Activated CD4-positive, alpha-beta T cell treated with anti-CD3 and anti-CD28 coated beads, Interleukin-2, amount 50 U/mL, for 16 hours (primary cell): ENCODE measurements at regions not wholly inside any gene's neighbourhood (a gene's known extent, or its start where the extent isn't known, plus 50 kb on each side); places are given as distances from the start of the nearest gene placed in this dataset.
A peak's percentile ranks its signal among the peaks of the same experiment; 100 is the strongest.
"Not testable (repeated sequence)": the region's sequence is repeated elsewhere in the genome, so short reads cannot be mapped to it uniquely, and the experiment has no call there.

Experiments
- DNase-seq: peaks from one replicate; pipeline ENCODE4 v3.0.0-alpha.2; 2020

DNA sequence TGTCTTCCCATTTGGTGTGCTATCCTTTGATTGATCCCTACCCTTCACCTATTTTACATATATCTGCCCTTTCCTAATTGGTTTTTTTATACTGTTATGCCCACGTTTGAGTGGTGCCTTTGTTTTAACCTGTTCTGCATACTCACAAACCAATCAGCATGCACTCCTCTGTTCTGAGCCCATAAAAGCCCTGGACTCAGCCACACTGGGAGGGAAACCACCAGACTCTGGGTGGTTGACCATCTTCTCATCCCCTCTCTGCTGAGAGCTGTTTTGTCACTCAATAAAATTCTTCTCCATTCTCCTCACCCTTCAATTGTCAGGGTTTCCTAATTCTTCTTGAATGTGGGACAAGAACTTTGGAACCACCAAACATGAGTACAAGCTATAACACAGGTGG lies 989.8 kb downstream of the ADGRL2 start:
- no peak for DNase-seq

DNA sequence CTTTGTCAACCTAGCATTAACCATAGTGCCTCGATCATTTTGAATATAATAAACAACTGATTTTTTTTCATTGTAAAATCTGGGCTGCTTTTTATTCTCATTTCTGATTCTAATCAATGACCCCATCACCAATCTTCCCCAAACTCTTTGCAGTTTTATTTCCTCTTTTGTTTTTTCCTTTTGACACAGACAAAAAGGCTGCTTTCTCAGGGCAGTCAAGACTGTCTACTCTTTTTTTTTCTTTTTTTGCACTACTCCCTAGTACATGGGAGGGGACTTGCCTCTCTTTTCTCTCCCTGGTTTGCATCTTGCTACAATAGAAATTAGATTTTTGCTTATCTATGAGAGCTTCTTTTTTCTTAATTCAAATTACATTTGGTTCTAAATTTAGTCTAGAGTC lies 987.9 kb downstream of the ADGRL2 start:
- no peak for DNase-seq

DNA sequence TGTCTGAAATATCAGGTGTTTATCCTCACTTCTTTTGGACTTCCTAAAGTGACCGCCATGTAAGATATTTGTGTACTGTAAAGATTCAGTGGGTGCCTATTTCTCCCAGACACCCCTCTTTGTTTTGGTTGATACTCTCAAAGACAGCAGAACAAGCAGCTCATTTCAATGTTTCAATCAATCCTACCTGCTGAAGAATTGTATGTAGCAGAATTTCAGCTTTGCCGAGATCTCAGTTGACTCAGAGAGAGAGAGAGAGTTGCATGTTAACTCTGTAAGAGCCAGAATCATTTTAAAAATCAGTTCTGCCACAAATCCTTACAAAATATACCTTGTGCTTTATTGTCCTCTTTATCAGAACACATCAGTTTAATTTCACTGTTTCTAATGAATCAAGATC lies 987.3 kb downstream of the ADGRL2 start:
- no peak for DNase-seq

DNA sequence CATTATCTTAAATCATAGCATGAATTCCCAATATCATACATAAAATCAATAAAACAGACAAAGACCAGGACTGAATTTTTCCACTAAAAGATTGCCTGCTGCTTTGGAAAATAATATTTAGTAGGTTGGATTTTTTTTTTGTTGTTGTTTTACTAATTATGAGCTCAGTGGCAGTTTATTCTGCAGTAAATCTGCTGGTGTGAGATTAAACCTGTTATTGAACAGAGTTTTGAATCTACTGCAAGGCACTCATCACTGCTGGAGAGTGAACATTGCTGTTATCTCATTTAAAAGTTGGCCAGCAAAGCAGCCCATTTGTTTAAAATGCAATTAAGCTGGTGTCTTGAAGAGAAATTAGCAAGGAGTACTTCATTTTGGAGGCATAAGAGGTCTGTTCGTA lies 986.1 kb downstream of the ADGRL2 start:
- no peak for DNase-seq

DNA sequence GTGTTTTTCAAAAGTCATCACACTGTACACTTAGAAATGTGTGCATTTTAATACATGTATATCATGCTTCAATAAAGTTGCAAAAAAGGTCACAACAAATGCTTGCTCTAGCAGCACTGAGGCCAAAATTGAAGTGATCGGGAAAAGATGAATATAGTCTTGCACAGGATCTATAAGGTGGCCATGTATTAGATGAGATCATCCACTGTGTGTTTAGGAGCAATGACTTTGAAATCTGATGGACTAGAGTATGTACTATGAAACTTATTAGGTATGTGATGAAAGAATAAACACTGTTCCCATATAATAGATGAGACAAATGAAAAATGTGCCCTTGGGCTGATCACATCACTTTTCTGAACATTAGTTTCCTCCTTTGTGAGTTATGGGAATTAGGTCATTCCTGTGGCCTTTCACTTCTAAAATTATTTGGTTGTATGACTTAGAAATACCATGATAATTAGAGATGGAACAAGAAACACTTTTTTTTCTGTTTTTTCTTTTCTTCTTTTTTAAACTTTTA lies 984.6 kb downstream of the ADGRL2 start:
- DNase-seq, result no peak

DNA sequence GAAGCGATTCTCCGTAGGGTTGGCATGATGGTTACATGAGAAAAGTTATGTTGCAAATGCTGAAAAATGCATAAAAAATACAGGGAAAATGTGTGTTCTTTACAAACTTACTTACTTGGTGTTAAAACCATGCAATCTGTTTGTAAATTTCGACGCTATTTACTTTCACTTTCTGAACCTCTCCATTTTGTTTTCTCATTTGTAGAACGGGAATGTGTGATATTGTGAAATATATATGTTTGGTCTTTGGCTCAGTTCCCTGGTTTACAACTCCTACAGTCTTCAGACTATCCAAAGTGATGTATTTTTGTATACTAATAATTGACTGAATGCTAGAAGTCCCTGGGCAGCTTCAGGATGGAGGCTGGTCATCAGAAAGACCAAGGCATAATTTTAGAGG lies 982.3 kb downstream of the ADGRL2 start:
- no peak for DNase-seq

DNA sequence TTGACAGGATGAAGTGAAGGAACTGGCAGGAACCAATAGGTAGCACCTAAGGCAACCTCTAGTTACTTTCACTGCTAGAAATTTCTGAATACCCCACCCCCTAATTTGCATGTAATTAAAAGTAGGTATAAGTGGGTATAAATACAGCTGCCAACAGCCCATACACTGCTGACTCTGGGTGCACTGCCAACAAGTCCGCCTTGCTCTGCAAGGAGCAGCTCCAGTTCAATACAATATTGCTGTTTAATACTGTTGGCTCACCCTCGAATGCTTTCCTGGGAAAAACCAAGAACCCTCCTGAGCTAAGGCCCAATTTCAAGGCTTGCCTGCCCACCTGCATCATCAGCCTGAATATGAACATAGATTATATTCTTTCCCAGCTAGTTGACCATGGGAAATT lies 981.9 kb downstream of the ADGRL2 start:
- no peak for DNase-seq

DNA sequence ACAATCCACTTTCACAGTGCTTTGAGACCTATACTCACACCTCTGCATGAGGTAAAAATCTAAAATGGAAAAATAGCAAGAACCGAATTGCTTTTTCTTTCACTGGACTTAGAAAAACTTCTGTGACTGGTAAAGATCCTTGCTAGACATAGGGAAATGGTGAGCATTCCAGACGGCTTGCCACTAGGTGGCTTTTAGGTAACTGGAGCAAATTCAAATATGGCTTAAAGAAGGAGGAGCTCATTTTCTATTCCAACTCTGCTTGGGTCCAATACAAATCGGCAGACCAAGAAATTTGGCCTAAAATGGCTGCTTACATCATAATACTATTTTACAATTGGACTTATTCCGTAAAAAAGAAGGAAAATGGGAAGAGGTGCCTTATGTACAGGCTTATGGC lies 977.9 kb downstream of the ADGRL2 start:
- DNase-seq, result no peak

DNA sequence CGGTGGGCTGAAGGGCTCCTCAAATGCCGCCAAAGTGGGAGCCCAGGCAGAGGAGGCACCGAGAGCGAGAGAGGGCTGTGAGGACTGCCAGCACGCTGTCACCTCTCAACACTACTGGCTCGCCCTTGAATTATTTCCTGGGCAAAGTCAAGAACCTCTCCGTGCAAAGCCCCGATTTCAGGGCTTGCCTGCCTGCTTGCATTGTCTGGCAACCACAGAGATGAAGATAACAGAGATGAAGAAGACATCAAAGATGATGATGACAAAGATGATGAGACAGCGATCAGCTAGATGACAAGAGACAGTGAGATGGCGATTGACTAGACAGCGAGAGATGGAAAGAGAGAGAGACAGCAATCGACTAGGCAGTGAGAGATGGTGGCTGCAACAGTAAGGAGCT lies 976.5 kb downstream of the ADGRL2 start:
- DNase-seq, result no peak

DNA sequence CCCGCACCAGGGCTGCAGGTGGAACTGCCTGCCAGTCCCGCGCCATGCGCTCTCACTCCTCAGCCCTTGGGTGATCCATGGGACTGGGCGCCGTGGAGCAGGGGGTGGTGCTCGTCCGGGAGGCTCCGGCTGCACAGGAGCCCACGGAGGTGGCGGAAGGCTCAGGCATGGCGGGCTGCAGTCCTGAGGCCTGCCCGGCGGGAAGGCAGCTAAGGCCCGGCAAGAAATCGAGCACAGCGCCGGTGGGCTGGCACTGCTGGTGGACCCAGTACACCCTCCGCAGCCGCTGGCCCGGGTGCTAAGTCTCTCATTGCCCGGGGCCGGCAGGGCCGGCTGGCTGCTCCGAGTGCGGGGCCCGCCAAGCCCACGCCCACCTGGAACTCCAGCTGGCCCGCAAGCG lies 976.0 kb downstream of the ADGRL2 start:
- not testable (repeated sequence) for DNase-seq

DNA sequence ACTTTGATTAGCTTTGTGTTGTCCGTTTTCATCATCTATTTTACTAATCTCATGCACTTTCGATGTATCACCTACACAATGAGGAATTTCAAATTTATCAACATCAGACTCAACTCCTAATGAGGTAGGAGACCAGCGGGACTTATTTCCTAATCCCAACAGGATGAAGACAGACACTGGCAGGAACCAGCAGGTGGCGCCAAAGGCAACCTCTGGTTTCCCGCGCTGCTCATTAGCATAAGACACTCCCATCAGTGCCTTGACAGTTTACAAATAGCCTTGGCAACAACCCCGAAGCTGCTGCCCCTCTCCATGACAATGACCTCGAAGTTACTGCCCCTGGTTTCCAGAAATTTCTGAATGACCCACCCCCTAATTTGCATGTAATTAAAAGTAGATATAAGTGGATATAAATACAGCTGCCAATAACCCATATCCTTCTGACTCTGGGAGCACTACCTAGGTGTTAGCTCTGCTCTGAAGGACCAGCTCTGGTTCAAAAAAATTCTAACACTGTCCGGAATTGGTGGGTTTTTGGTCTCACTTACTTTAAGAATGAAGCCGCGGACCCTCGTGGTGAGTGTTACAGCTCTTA lies 974.8 kb downstream of the ADGRL2 start:
- DNase-seq, result peak; percentile 11

DNA sequence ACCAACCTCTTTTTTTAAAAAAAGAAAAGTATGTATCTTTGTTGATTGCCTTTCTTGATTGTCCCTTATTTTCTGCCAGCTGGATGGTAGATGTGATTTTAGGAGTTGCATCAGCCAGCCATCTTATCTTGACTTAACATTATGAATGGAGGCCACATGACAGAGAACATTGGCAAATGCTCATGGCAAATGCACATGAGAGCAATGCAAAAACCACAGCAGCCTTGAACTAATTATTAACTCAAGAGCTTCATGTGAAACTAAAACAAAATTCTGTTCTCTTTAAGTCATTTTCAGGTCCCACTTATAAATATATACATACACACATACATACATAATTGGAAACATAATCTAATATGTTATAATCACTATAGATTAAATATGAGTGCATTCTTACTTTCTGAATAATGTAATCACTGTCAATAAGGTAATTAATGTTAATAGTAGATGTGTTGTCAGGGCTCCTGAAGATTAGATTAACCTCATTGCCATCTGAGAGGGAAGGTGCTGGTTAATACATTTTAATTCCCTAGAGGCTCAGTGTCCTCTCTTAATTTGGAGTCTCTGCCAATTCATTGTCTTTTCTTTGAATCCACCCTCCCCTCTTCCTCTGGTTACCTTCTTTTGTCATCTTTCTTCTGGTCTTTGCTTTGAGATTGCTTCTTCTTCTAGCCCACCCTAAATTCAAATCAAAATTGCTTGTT lies 962.2 kb downstream of the ADGRL2 start:
- no peak for DNase-seq

DNA sequence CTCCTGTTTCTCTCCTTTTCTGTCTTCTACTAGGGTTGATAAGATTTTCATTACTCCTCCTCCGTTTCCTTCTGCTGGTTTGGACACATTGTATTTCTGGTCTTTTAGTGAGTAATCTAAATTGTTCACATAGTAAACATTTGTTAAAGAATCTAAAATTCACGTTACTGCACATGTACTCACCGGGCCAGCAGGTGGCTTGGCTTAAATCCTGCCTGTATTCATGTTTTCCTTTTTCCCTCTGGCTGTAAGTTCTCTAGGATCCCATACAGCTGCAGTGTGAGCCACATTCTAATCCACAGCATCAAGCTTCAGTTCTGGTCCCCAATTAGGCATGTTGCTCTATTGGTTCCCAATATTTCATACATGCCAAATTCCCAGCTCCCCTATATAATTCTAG lies 958.3 kb downstream of the ADGRL2 start:
- no peak for DNase-seq

DNA sequence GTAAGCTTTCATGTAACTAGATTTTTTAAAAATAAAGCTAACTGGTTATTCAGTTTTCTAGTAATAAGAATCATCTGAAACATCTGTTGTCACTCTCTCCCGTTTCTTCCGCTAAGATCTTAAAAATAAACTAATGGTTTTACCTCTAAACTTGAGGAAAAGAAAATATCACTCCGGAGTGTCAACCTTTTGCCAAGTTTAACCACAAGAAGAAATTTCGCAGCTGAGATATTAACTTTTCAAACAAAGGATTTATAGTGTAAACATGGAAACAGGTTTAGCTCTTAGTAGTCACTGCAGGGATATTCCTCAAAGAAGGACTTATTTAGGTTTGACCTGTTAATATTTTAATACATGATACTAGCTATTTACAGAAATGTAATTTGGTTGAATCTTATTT lies 954.9 kb downstream of the ADGRL2 start:
- DNase-seq, result no peak

DNA sequence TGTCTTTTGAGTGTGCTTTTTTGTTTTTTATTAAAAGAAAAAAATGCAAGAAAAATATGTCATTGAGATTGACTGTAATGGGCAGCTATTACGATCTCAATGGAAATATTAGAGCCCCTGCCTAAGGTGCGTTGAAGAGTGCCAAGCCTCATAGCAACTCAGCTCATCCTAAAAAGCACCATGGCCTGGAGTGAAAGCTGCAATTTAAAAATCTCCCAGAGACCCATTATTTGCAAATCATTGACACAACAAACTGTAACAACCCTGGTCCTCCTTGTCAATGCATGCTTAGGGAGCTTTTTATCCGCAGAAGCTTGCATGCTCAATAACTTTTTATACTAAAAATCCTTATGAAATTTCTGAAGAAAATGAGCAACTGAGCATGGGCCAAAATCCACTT lies 954.5 kb downstream of the ADGRL2 start:
- DNase-seq, result no peak

DNA sequence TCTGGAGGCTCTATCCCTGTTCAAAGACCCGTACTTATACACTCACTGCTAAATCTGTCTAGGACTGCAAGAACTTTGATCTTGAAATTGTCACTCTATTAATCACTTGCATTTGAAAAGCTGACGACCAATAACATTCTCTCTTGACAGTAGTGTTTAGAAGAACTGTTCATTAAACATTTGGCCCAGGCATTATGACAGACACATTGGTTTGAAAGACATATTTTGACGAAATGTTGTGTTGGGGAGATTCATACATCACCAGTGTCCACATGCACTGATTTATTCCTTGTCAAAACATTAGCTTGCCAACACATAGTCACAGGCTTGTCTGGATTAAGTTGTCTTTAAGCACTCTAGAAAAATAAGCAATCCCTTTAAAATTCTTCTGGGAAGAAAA lies 951.3 kb downstream of the ADGRL2 start:
- no peak for DNase-seq

DNA sequence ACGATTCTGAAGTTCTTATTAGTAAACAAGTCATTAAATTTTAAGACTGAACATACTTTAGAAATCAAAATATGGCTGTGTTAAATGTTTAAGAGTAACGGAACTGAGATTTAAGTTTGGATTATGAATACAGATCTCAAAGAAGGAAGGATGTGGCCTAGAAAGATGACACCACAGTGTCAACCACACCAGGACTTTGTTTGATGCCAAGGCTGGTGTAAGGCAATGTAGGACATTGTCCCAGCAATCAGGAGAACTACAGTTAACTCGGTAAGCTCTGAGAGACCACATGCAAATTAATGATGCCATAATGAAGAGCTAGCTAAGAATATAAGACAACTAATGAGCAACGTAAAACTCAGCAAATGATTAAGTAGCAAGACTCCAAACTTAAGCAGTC lies 932.9 kb downstream of the ADGRL2 start:
- DNase-seq, result no peak

DNA sequence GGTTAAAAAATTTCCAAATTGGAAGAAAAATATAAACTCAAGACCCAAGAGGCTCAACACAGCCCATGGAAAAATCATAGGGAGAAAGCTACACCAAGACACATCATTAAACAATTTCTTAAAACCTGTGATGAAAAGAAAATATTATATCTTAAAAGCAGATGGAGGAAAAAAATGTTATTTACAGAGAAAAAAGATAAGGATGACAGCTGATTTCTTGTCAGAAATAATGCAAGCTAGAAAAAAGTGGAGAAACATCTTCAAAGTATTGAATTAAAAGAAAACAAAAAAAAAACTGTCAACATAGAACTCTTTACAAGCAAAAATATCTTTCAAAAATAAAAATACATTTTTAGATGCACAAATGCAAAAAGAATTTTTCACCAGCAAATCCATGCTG lies 930.5 kb downstream of the ADGRL2 start:
- DNase-seq, result no peak

DNA sequence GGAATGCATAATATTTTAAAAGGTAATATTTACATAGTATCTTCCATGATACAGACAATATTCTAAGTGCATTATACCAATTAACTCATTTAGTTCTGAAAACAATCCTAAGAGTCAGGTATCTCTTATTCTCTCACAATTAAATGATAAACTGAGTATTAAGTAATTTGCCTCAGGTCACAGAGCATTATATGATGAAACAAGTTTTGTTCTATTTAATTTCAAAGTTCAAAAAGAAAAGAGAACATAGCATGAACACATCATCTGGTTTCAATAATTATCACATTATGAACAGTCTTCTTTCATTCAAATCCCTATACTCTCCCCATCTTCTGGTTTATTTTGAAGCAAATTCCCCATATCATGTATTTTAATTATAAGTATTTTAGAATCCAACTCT lies 927.5 kb downstream of the ADGRL2 start:
- no peak for DNase-seq

DNA sequence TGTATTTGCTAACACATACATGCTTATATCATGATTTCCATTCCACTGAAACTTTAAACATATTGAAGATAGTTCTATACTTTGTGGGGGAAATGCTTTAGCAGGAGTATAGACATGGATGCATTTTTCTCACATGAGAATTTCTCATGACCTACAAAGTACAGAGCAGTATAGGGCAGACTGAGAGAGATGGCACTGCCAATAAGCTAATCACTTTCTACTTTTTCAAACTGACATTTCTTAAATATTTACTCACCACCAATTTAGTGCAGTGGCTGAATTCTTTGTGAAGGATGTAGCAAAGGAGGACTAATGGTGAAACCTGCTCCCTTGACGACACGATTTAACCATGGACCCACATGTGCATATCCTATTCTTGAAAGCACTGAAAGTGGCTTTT lies 923.5 kb downstream of the ADGRL2 start:
- no peak for DNase-seq

DNA sequence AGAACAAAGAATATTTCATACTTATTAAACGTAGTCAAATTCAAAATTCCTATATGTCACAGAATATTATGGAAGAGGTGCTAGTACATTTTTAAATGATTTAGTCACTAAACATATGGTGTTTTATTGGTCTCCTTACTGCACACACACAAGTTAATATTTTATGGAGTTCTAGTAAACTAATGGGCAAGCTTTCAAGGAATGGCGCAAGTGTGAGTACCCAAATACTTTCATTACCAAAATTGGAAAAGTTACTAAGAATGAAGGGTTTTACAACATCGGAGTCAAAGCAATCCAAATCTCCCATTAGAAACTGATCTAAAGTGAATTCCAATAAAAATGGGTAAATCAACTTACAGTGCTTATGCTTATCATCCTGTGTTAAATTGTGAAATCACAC lies 921.9 kb downstream of the ADGRL2 start:
- DNase-seq, result no peak

DNA sequence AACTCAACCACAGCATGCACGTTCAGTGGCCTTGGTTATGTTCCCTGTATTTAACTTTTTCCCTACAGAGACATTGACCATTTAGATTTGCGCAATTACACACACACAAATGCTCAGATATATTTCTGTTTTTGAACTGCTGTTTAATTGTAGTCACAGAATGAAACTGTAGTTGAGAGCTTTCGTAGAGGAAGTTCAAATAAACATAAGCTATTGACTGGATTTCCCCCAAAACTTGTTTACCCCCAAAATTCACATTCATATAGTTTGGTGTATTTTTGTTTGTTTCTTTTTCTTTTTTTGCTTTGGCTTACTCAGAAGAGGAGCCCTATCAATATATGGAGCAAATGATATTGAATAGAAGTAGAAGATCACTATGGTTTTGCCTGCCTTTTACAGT lies 921.0 kb downstream of the ADGRL2 start:
- DNase-seq, result no peak

DNA sequence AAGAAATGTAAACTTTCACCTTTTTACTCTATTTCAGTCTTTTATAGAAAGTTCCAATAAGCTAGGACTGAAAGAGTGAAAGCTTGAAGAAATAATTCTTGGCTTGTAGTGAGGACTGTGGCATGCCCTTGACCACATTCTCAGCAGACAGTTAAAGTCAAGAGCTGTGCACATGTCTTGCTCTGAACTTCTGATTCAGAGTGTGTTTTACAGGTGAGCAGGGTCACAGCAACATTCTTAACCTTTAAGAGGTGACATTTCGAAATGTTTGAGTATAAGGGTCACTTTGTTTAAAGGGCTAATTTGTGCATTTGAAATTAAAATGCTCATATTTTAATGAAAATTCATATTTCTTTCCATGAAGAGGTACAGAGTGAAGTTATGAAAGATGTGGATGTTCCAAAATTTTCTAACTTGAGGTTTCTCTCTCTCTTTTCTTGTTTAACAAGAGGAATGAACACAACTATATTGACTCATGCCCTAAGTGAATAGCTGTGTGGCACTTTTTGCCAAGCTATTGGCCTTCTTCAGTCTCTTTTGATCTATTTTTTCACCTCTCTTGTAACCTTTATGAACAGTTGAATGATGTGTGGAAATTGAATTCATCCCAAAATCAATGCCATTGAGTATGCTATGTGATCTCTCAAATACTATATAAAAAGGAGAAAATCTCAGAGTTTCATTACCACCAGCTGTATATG lies 918.1 kb downstream of the ADGRL2 start:
- no peak for DNase-seq

DNA sequence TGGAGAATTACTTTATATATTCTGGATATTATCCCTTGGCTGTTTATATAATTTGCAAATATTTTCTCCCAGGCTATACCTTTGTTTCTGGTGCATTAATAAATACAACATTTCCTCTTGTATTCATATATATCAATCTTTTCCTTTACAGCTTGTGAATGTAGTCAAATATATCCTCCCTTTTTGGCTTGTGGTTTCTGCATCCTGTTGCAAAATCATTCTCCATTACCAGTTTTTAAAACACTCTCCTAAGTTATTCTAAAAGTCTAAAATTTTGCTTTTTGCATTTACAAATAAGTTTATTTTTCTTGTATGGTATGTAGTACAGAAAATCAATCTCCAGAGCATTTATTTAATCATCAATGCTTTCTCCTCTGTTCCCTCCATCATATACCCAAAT lies 909.4 kb downstream of the ADGRL2 start:
- no peak for DNase-seq
